GM18499 (cell line): ENCODE measurements at regions not wholly inside any gene's neighbourhood (a gene's known extent, or its start where the extent isn't known, plus 50 kb on each side); places are given as distances from the start of the nearest gene placed in this dataset.

Experiments
- ATAC-seq: cut with Tn5 transposase; IDR thresholded peaks from one replicate; pipeline ENCODE4 v1.9.1; 2021; ENCODE audit warnings: moderate number of reproducible peaks; ENCODE audit not compliant: insufficient read depth, unreplicated experiment

DNA sequence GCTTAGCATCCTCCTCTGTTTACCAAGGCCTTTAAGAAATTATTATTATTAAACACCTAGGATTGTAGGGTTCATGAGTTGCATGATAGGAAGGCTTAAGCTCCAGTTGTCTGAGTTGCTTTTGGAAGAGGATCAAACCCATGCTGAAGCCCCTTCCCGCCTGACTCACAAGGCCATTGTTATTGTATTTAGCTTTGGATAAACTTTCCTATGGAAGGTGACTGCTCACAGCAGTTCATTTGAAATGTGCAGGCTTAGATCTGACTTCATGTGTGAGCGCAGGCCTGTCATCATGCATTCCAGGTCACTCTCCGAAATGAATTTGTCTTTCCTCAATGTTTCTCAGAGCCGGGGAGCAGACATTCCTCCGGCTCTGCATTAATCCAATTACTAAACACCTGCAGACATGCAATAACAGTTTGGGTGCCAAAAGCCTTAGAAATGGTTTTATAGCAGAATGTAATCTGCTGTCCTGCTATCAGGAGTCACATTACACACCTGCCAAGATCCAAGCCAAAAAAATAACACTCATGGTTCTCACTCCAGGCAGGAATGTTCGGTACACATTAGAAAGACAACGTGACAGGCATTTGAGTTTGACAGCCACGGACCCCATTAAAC lies 119.9 kb downstream of the OSR1 start:
- no peak for ATAC-seq

DNA sequence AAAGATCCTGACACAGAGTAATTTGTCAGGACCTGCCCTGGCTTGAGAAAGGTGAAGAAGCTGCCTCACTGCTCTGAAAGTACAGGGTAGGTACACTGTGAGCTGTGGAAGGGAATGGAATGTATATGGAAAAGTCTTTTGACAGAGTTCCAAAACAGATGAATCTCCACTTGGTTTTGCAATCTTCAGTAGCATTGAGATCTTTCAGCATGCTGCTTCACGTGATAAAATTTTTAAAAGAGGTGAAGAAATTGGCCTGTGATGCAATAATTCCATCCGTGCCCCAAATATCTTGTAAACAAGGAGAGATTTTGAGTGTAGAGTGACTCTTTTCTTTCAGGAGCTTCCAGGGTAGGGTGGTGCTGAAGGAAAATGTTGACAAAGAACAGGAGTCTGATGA lies 123.1 kb downstream of the OSR1 start:
- ATAC-seq = no peak

DNA sequence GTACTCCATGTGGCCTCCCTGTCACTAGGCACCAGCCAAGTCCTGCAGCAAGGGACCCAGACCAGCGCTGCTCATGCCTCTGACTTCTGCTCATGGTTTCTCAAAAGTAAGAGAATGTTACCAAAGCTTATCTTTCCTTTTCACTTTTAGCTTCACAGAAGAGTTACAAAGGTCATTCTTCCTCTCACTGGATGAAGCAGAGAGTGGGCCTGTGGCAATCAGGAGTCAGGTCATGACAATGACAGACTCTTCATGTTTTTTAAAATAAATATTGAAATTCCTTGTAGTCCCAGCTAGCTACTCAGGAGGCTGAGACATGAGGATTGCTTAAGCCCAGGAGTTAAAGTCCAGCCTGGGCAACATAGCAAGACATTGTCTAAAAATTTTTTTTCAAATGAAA lies 126.1 kb downstream of the OSR1 start:
- no peak for ATAC-seq

DNA sequence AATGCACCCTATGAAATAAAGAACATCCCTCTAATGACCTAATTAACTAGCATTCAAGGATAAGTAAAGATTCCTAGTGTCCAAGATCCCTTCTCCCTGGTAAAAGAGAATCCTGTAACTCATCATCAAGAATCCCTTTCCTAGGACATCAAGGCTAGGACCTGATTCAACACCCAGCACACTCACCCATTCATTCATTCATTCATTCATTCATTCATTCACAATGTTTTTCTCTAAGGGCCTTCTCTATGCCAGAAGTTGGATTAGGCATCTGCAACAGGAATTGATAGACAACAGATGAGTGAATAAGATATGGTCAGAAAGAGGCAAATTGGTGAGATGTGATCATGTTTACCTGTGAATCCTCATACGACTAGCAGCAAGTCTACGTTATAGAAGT lies 126.8 kb downstream of the OSR1 start:
- no peak for ATAC-seq

DNA sequence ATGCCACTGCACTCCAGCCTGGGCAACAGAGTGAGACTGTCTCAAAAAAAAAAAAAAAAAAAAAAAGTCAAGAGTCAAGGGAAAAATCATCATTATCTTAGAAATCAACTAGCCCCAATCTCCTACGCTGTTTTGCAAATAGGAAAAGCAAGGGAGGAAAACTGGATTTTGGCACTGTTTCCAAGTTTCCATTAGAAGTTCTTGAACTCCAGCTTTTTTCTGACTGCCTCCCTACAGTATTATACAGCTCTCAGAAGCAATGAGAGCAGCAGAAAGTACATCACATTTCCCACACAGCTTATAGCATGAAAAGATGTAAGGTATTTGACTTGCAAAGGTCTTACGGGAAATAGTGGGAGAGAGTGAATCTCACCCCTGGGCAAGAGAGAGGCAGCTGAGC lies 127.8 kb downstream of the OSR1 start:
- ATAC-seq = no peak

DNA sequence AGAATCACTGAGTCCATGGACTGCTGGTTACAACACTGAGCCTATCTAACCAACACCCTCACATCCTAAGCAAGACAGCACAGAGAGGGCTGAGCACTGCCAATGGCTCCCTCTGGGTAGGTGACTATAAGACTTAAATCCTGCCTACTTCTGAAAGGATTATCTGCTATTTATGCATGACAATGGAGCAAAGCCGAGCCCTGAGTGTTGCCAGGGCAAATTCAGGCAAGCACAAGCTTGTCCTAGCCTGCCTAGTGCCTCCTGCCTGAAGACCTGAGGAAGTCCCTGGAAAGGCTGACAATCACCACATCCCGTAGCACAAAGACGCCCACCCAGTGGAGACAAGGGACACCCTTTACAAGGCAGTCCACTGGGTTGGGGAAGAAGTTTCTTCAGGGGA lies 129.7 kb downstream of the OSR1 start:
- ATAC-seq = no peak

DNA sequence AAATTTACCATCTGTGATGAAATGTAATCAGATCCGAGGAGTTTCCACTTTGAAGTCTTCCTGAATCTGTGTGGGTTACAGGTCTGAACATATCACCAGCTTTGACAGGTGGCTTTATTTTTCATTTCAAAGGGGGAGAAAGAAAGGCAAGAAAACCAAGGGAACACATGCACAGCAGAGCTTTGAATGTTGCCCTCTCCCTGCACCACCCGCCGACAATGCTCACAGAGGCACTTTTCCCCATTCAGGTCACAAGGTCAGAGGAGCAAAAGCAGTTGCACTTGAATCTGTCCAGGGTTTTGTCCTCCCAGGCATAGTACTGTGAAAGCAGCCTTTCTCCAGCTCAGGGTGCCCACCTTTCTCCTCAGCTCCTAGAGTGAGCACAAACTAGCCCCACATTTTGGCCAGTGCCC lies 130.2 kb downstream of the OSR1 start:
- ATAC-seq = no peak

DNA sequence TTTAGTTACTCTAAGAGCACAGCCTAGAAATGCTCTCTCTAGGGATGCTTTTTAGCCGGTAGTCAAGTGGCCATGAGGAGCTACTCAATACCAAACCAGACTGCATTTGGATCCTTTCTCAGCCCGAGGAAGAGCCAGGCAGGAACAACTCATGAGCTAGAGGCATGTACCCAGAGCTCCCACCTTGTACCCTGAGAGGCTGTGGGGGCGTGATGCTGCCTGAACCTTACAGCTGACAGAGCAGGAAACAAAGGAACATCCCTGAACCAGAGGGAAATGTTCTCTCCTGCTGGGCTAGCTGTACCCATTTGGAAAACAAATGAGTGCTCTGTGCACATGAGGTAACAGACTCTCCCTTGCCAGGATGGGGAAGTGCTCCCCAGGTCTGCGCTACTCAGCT lies 131.6 kb downstream of the OSR1 start:
- ATAC-seq = no peak

DNA sequence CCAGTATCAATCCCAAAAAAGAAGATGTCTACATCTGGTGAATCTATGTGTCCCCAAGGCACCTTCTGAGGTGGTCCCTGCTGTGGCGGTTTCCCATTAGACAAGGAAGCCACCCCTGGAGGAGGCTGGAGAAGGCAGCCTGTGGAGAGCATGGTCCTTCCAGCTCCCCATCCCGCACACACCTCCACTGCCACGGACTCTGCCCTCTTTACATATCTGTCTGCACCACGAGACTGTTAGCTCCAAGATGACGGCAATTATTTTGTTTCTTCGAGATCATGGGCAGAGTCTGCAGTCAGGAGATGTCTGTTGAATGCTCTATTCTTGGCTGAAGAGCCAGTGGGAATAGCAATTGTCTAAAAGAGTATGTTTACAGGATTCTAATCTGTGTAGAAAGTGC lies 132.0 kb downstream of the OSR1 start:
- no peak for ATAC-seq

DNA sequence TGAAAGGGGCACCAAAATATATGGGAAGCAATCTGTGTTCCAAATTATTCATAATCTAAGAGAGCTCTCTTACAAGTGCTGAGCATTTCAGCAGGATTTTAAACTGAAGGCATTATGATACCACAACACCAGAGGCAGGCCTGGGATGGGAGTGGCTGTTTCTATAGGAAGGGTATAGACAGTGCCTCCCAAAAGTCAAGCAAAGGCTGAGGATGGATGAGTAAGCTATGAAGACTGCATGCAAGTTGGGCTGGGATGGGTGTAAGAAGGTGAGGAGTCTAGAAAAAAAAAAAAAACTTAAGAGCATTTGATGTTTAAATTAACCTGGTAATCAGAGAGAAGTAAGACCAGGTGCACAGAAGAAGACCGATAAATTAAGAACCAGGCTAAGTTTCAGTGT lies 132.5 kb downstream of the OSR1 start:
- ATAC-seq = no peak

DNA sequence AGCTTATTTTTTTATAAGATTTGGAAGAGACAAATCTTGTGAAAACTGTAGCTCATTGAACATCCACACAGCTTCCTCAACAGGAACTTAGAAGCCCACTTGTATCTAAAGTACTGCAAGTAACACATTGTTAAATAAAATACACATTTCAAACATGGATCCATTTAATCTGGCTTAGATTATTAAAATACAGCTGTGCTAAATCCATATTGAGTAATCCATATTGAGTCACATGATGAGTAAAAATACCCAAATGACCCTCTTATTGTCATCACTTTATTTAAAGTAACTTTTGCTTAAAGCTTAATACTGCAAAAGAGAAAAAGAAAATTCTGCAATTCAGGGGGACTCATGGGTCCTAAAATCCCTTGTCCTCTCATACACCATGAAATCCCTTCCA lies 133.3 kb downstream of the OSR1 start:
- no peak for ATAC-seq

DNA sequence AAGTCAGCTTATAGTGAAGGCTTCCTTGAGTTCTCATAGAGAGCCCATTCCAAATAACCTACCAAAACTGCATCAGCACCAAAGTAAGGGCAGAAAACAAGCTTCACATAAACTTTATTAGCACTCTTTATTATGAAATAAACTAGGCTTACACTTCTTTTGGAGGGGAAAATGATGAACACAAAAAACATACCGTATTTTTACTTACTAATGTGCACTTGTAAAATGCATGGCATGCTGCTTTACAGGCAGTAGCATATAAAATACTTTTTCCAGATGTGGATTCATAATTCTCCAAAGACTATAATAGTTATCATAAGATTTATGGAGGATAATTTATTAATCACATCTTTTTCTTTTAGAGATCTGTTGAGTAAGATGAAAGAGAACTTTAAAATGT lies 133.9 kb downstream of the OSR1 start:
- ATAC-seq = no peak

DNA sequence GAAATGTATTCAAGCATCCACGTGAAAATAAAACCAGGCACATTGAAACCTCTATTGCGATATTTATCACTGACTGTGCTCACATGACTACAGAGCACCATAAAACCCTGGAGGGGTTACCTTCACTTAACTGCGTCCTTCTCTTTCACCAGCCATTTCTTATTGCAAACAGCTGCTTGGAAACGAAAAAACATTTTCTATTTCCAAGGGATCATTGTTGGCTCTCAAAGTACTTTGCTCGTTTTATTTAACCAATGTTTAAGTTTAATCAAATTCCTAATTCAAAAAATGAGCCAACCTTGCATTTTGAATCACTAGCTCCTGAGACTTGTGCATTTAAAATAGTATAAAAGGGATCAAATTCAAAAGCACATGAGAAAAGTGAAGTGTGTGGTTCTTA lies 134.4 kb downstream of the OSR1 start:
- no peak for ATAC-seq

DNA sequence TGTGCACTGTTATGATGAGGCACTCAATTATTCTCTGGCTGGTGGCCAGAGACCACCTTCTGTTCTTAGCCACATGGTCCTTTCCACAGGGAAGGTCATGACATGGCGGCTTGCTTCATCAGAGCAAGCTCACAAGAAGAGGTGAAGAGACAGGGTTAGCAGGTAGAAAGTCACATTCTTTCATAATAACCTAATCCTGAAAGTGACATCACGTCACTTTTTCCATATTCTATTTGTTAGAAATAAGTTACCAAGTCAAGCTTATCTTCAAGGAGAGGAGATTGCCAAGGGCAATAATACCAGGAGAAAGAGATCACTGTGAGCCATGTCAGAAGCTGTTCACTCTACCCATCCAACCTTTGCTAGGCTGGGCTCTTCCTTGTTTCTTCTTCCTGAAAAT lies 139.4 kb downstream of the OSR1 start:
- ATAC-seq = no peak

DNA sequence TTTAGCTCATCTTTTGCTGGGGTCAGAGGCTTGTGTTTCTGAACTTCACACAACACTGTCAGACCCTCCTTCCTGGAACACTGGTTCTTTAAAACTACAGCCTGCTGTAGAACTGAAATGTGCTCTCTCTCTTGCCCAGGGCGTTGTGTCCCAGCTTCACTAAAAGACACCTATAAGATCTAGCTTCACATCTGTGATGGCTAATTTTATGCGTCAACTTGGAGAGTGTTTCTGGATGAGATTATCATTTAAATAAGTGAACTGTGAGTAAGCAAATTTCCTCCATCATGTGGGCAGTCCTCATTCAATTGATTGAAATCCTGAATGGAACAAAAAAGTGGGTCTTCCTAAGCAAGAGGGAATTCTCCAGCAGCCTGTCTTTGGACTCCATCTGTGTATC lies 140.3 kb downstream of the OSR1 start:
- no peak for ATAC-seq

DNA sequence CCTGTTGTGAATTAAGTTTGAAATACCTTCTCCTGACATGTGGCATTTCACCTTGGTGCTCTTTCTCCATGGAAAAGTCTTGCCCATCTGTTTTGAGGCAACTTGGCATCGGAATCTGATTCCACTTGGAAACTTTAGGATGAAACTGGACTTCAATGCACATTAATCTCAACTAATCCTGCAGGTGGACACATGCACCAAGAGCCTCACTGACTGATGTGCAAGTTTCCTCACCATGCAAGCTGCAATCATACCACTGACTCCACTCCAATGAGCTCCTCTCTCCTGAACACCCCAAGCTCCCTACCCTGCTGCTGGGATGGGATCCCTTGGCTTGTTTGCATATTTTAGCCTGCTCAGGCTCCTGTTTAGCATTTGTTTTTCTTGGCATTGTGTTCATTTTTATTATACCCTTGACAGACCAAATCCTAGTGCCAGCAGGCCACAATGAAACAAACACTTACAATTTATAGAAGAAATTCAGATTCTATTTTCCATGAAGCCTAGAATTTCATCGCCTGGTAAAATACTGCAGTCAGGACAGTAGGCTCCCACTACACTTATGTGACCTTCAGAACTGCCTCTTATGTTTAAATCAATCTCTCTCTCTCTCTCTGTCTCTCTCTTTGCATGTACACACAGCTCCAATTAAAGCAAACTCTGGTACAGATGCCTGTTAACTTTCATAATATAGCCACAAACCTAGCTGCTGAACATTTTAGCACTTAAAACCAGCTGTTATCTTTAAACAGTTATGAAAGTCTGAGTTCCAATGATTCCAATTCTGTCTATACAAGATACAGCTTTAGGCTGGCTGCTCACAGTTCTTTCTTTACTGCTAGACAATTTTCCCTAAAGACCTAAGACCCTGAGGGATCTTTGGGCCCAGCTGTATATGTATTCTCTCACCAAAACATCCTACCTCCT lies 141.5 kb downstream of the OSR1 start:
- ATAC-seq = no peak

DNA sequence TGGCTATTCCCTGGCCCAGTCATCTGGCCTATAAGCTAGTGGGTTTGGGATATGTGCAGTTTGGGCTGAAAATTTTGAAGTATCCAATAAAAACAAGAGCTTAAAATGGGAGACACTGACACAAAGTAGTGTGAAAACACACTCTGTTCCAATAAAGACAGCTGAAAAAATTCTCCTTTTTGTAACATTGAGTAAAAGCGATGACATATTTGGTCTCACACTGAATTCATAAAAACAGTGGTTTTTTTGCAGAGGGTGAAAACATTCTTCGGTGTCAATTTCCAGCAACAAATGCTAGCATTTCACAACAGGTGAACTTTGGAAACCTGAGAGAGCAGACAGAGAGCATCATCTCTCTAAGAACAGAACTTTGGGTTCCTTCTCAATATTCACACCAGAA lies 142.2 kb downstream of the OSR1 start:
- ATAC-seq = no peak

DNA sequence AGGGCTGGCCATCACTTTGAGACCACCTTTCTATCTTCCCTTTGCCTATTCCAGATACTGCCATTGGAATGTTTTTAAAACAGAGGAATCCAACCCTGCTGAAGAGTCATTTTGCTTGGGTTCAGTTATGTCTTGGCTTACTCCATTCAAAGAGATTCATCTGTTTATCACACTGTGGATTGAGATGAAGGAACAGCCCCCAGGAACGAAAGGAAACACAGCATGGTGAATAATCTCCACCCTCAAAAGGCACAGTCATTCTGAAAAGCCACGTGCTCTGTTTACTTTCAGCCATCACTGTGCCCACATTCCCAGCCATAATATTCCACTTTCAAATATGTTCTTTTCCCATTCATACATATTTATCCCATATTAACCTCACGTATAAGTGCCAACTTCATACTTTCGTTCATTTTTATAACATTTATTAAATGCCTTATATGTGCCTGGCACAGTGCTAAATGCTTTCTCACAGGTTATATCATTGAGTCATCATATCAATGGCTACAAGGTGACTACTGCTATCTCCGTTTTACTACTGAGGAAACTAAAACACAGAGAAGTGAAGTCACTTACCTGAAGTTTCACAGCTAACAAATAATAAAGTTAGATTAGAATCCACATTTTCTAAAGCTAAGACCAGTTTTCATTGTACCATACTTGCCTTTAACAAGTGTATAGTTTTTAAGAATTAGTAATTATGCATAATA lies 143.6 kb downstream of the OSR1 start:
- no peak for ATAC-seq

DNA sequence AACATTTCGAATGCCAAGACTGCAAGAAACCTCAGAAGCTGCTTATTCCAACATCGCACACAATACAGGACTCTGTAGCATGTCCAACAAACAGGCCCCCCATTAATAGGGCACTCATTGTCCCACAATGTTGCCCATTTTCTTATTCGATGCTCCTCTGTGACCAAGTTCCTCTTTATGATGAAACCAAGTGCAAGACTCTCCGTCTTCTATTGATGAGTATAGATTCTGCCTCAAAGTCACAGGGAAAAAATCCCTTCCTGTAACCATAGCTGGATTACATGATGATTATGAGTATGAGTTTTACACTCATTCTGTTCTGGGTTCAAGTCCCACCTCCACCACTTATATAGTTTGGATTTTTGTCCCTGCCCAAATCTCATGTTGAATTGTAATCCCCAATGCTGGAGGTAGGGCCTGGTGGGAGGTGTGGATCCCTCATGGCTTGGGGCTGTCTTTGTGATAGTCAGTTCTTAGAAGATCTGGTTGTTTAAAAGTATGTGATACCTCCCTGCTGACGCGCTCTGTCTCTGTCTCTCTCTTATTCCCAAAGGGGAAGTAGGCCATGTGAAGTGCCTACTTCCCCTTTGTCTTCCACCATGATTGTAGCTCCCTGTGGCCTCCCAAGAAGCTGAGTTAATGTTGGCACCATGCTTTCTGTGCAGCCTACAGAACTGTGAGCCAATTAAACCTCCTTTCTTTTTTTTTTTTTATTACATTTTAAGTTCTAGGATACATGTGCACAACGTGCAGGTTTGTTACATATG lies 148.7 kb downstream of the OSR1 start:
- ATAC-seq = no peak

DNA sequence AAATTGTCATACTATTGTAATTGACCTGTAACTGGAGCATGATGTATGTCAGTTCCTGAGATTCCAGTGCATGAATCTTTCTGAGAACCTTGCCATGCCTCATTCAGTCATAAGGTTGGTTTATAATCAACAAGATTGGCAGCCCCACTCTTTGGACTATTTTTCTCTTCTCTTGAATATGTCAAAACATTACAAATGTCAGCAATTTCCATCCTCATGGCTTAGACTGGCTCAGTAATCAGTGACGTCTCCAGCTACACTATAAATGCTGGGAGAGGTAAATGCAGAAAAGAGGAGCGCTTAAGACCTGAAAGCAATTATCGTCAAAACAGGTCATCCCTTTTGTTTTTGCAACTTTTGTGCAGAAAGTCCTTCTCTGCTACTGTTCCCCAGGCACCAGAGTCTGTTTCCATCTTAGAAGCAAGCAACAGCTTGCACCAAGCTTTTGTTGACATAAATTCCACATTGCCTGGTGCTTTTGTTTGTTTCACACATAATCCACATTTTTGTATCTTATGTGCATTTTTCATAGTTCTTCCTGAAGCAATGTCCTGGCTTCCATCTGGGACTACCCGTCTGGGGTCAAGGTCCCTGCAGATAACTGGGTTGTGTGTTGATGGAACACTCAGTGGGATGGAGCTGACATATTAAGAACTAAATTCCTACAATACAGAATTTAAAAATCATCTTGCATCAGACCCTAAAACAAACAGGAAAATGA lies 149.8 kb downstream of the OSR1 start:
- ATAC-seq = no peak
